Renal cortex interstitium (tissue), 11 donors: ENCODE measurements at regions not wholly inside any gene's neighbourhood (a gene's known extent, or its start where the extent isn't known, plus 50 kb on each side); places are given as distances from the start of the nearest gene placed in this dataset.

Source experiments
- DNase-seq, 11 donors: peaks; one replicate each; pipeline ENCODE4 v3.0.0-alpha.2; 2013; ENCODE audit warnings: low read depth in 9 of 11, low spot score in 4 of 11; ENCODE audit errors: extremely low read depth in 1 of 11

GRCh38 chr17:5775098-5775497, 190.8 kb upstream of the NLRP1 start:
- no peak for DNase-seq

DNA sequence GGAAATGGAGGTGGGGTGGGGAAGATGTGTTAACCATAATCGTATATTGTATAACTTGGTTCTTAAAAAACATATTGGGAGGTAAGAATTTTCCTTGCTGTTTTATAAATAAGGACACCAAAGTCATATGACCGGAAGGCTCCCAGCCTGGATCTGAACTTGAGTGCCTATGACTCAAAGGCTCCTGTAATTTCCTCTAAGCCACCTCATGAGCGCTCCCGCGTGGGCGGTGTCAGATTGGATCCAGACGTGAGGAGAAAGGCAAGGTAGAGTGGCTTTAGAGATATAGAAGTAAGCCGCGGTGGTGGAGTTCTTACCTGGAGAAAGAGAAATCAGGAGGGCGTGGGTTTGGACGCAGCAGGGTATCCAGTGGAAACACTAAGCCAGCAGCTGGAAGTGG, 196.2 kb upstream of the NLRP1 start:
- DNase-seq: no peak

GRCh38 chr17:5781236-5781927, 197.1 kb upstream of the NLRP1 start:
- DNase-seq: no peak

DNA sequence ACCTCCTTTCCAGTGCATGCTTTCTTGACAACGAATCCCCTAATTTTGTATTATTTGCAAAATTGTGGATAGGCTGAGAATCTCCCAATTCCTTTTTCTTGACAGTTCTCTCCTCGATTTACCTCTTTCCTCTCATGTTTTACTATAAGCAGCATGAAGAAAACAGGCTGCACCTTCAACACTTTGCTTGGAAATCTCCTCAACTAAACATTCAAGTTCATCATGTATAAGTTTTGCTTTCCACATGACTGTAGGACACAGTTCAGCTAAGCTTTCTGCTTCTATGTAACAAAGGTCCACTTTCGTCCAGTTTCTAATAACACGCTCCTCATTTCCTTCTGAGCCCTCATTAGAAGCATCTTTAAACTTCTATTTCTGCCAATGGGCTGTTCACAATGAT, 199.0 kb upstream of the NLRP1 start:
- no peak for DNase-seq

DNA sequence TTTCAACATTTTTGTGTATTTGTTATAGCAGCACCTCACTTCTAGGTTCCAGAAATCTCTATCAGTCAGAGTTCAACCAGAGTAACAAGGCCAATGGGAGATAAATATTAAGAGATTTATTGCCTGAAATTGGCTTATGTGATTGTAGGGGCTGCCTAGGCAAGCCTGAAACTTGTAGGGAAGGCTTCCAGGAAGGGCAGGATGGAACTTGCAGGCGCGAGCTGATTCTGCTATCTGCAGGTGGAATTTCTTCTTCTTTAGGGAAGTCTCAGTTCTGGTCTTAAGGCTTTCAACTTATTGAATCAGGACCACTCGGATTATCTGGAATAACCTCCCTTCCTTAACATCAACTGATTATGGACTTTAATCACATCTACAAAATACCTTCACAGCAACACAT, 199.5 kb upstream of the NLRP1 start:
- DNase-seq: no peak

- DNase-seq: no peak
These were observed 200.5 kb upstream of the NLRP1 start for GRCh38 chr17:5784791-5785190.

- peak in 6 of 11 donors; percentile 39 to 65 (median 47) for DNase-seq
These were observed 201.0 kb upstream of the NLRP1 start for GRCh38 chr17:5785338-5785737.

GRCh38 chr17:5785867-5786509, 201.7 kb upstream of the NLRP1 start:
- no peak for DNase-seq

- no peak for DNase-seq
These were observed 202.2 kb upstream of the NLRP1 start for GRCh38 chr17:5786510-5786875.

DNA sequence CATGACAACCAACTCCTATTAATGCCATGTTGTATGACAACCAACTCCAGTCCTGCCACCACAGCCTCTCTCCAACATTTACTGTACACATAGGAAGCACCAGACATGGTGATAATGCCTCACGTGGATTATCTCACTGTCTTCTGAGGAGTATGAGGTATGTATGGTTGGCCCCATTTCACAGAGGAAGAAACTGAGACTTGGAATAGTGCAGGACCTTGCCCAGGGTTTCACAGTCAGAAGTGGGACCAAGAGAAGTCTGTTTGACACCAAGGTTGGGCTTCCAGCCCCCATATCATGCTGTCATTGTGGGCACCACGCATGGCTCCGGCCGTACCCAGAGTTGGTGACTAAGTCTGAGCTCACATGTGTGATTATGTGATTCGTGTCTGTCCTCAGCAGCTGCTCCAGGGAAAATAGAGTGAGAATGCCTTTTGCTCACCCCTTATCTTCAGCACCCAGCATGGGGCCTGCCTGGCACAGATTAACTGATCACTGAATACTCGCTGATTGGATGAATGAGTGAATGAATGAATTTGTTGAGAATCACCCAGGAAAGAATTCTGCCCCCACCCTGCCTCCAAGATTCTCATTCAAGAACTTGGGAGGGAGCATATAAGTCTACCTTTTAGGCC, 204.1 kb upstream of the NLRP1 start:
- no peak for DNase-seq

DNA sequence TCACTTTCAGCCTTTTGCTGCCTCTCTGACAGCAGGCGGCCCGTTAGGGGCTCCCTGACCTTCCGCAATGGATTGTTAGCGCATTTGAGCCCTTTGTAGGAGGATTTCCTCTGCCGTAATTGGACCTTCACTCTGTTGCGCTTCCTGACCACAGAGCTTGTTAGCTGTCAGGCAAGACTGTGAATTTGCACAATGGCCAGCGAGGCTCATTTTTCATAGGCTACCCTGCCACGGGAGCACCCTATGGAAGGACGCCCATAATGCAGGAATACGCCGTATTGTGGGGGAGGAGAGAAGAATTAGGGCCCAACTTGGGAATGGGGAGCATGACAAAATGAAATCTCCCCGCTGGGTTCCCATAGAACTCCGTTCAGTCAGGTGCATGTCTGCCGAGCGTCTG, 205.2 kb upstream of the NLRP1 start:
- peak in 1 of 11 donors; percentile 41 for DNase-seq

DNA sequence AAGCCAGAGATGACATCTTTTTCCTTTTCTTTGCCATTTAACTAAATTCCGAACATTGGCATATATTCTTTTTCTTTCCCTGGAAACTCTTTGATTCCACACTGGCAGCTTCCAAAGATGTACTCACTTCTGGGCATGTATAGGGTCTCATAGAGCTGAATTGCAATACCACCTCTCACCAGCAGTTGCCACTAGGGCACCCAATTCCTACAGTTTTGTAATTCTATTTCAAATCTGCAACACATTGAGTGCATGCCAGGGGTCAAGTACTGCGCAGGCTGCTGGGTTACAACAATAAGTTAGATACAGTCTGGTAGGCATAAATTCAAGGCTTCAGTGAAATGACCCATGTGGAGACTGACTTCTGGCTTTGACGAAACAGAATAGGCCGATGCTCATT, 208.8 kb upstream of the NLRP1 start:
- no peak for DNase-seq

- no peak for DNase-seq
These were observed 209.6 kb upstream of the NLRP1 start for GRCh38 chr17:5793899-5794298.

DNA sequence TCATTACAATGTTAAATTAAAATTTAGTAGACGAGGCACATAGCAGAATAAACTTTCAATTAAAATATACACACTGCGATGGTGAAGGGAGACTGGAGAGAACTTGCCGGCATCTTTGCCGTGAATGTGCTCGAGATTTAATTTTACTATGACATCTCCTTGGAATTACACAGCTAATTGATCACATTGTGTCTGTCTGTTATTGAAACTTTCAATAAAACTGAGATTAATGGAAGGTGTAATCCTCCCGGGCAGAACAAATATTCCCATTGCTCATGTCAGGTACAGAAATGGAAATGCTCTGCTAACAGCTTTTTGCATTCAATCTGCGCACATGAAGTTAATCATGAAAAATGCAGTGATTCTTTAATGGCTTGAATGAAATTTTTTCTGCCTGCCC, 210.1 kb upstream of the NLRP1 start:
- no peak for DNase-seq

- DNase-seq: no peak
These were observed 210.7 kb upstream of the NLRP1 start for GRCh38 chr17:5794881-5795506.

DNA sequence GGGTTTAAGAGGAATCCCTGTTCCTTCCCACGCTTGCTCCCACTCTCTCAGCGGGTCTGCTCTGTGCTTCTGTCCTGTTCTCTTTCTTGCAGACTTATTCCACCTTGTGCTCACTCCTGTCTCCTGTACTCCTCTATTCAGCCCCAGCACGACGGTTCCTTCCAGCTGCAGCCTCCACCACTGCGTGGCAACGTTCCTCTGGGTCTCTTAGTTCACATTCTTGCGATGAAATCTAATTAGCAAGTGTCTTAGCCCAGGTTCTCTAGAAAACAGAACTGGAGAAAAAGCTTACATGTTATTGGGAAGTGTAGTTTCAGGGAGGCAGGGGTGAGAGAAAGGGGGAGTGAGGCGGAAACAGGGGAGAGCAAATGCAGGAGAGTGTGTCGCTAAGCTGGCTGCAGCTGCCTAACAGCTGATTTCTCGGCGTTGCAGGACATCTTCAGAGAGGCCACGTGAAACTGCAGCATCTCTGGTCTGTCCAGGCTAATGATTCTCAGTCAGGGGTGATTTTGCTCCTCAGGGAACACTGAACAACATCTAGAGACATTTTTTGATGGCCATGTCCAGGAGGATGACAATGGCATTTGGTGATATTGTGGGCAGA, 213.2 kb upstream of the NLRP1 start:
- no peak for DNase-seq

GRCh38 chr17:5798094-5798493, 213.8 kb upstream of the NLRP1 start:
- DNase-seq: no peak

DNA sequence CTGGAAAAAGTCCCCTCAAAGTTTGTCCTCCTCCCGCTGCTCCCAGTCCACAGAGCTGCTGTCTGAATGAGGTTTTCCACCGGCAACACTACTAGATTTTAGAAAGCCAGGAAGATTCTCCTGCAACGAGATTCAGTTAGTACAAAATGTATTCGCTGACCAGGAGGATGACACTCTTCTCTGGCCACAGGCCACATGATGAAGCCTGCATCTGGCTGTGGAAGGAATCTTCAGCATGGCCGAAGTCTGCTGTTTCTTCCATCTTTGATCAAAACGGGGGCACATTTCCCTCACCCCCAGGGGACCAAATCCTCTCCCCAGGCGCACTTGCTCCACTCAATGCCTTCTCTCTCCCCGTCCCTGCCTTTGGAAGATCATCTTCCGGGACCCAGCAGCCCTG, 215.8 kb upstream of the NLRP1 start:
- no peak for DNase-seq

DNA sequence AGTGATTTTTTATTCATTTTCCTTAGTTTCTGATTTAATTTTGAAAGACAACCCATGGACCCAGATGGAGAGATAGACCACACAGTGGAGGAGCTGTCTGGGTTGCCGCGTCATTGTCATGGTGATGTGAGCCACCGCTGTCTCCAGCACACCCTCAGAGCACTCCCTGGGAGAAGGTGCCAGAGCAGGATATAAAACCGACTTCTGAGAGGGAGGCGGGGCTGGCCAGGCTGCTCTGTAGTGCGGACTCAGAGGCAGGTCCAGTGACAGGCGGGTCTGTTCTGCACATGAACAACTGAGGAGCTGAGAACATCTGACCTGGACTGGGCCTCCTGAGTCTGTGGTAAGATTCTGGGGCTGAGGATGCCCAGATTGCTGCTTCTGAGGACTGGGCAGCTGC, 216.3 kb upstream of the NLRP1 start:
- DNase-seq: no peak

DNA sequence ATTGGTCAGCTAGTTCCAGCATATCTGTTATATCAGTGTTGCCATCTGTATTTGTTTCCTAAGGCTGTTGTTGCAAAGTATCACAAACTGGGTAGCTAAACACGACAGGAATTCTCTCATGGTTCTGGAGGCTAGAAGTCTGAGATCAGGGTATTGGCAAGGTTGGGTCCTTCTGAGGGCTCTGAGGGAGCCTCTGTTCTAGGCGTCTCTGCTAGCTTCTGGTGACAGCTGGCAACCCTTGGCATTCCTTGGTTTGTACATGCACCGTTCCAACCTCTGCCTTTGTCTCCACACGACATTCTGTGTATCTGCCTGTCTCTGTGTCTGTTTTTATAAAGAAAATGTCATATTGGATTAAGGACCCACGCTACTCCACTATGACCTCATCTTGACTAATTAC, 219.9 kb upstream of the NLRP1 start:
- no peak for DNase-seq
